ENCODE measurements at regions not wholly inside any gene's neighbourhood (a gene's known extent, or its start where the extent isn't known, plus 50 kb on each side); places are given as distances from the start of the nearest gene placed in this dataset.
"Not testable (repeated sequence)": the region's sequence is repeated elsewhere in the genome, so short reads cannot be mapped to it uniquely, and the experiment has no call there.

- DNase-seq (ENCODE audit: low read depth in 2 of 2): no peak
Measured at GRCh38 chr13:22893204-22893603, 287.6 kb upstream of the SGCG start.

GRCh38 chr13:22893777-22894176 is 287.0 kb upstream of the SGCG start:
- Histone ChIP-seq H4K20me1 (ENCODE audit: control insufficient read depth, extremely low read depth, insufficient read depth, low read length) (no peaks in the 10 kb centered on the region), H3K9ac (ENCODE audit: insufficient read depth, low read length) (no peak overlapping the region), H3K4me2 (ENCODE audit: extremely low read depth, insufficient read depth, low read length) (no peak overlapping the region), H3K79me2 (ENCODE audit: control insufficient read depth, insufficient read depth, low read length) (no peaks in the 10 kb centered on the region), H3K4me3 (replicated peaks in 1 of 4; ENCODE audit: control extremely low read depth in 1 of 4, insufficient read depth in 1 of 4, low read depth in 3 of 4, low read length in 4 of 4) (no peak overlapping the region), H3K9me3 (ENCODE audit: control insufficient read depth, insufficient read depth, low read depth, low read length) (no peaks in the 10 kb centered on the region), H3K4me1 (ENCODE audit: control insufficient read depth, extremely low read depth, insufficient read depth, low read length) (no peaks in the 10 kb centered on the region), H3K27ac (ENCODE audit: insufficient read depth, low read length) (no peak overlapping the region), H3K27me3 (ENCODE audit: control insufficient read depth, insufficient read depth, low read length) (no peaks in the 10 kb centered on the region), H2AFZ (ENCODE audit: low read length) (no peak overlapping the region), H3K36me3 (ENCODE audit: control insufficient read depth, insufficient read depth, low read length) (no peaks in the 10 kb centered on the region)
- no peak for TF ChIP-seq EZH2 (IDR thresholded peaks at IDR 0.05; ENCODE audit: low read length, missing control alignments)
- no peak for TF ChIP-seq CTCF (conservative IDR thresholded peaks at IDR 0.05 in 1 of 2, IDR thresholded peaks at IDR 0.05 in 1 of 2; ENCODE audit: low read depth in 1 of 2, low read length in 2 of 2)
- no peak for DNase-seq (ENCODE audit: low read depth in 2 of 2)

More at GRCh38 chr13:22893204-22893603, 287.6 kb upstream of the SGCG start:
- H3K9me3 ChIP-seq (ENCODE audit: control insufficient read depth, insufficient read depth, low read depth, low read length): no peaks in the 10 kb centered on the region
- no peaks in the 10 kb centered on the region for H3K79me2 ChIP-seq (ENCODE audit: control insufficient read depth, insufficient read depth, low read length)
- no peak overlapping the region for H3K27ac ChIP-seq (ENCODE audit: insufficient read depth, low read length)
- no peaks in the 10 kb centered on the region for H3K27me3 ChIP-seq (ENCODE audit: control insufficient read depth, insufficient read depth, low read length)
- H3K9ac ChIP-seq (ENCODE audit: insufficient read depth, low read length): no peak overlapping the region
- TF ChIP-seq EZH2 (IDR thresholded peaks at IDR 0.05; ENCODE audit: low read length, missing control alignments) (no peak), CTCF (conservative IDR thresholded peaks at IDR 0.05 in 1 of 2, IDR thresholded peaks at IDR 0.05 in 1 of 2; ENCODE audit: low read depth in 1 of 2, low read length in 2 of 2) (no peak)
- H3K36me3 ChIP-seq (ENCODE audit: control insufficient read depth, insufficient read depth, low read length): no peaks in the 10 kb centered on the region
- H4K20me1 ChIP-seq (ENCODE audit: control insufficient read depth, extremely low read depth, insufficient read depth, low read length): no peaks in the 10 kb centered on the region
- H3K4me3 ChIP-seq (replicated peaks in 1 of 4; ENCODE audit: control extremely low read depth in 1 of 4, insufficient read depth in 1 of 4, low read depth in 3 of 4, low read length in 4 of 4): no peak overlapping the region
- no peak overlapping the region for H2AFZ ChIP-seq (ENCODE audit: low read length)
- no peak overlapping the region for H3K4me2 ChIP-seq (ENCODE audit: extremely low read depth, insufficient read depth, low read length)
- no peaks in the 10 kb centered on the region for H3K4me1 ChIP-seq (ENCODE audit: control insufficient read depth, extremely low read depth, insufficient read depth, low read length)

GRCh38 chr13:22897571-22898314 is 283.0 kb upstream of the SGCG start:
- TF ChIP-seq EZH2 (IDR thresholded peaks at IDR 0.05; ENCODE audit: low read length, missing control alignments) (no peak), CTCF (conservative IDR thresholded peaks at IDR 0.05 in 1 of 2, IDR thresholded peaks at IDR 0.05 in 1 of 2; ENCODE audit: low read depth in 1 of 2, low read length in 2 of 2) (no peak)
- Histone ChIP-seq H3K36me3 (ENCODE audit: control insufficient read depth, insufficient read depth, low read length) (no peaks in the 10 kb centered on the region), H3K9ac (ENCODE audit: insufficient read depth, low read length) (no peak overlapping the region), H3K9me3 (ENCODE audit: control insufficient read depth, insufficient read depth, low read depth, low read length) (no peaks in the 10 kb centered on the region), H2AFZ (ENCODE audit: low read length) (no peak overlapping the region), H3K4me3 (replicated peaks in 1 of 4; ENCODE audit: control extremely low read depth in 1 of 4, insufficient read depth in 1 of 4, low read depth in 3 of 4, low read length in 4 of 4) (no peak overlapping the region), H3K27me3 (ENCODE audit: control insufficient read depth, insufficient read depth, low read length) (no peaks in the 10 kb centered on the region), H3K4me2 (ENCODE audit: extremely low read depth, insufficient read depth, low read length) (no peak overlapping the region), H4K20me1 (ENCODE audit: control insufficient read depth, extremely low read depth, insufficient read depth, low read length) (no peaks in the 10 kb centered on the region), H3K79me2 (ENCODE audit: control insufficient read depth, insufficient read depth, low read length) (no peaks in the 10 kb centered on the region), H3K4me1 (ENCODE audit: control insufficient read depth, extremely low read depth, insufficient read depth, low read length) (no peaks in the 10 kb centered on the region), H3K27ac (ENCODE audit: insufficient read depth, low read length) (no peak overlapping the region)
- no peak for DNase-seq (ENCODE audit: low read depth in 2 of 2)

DNA sequence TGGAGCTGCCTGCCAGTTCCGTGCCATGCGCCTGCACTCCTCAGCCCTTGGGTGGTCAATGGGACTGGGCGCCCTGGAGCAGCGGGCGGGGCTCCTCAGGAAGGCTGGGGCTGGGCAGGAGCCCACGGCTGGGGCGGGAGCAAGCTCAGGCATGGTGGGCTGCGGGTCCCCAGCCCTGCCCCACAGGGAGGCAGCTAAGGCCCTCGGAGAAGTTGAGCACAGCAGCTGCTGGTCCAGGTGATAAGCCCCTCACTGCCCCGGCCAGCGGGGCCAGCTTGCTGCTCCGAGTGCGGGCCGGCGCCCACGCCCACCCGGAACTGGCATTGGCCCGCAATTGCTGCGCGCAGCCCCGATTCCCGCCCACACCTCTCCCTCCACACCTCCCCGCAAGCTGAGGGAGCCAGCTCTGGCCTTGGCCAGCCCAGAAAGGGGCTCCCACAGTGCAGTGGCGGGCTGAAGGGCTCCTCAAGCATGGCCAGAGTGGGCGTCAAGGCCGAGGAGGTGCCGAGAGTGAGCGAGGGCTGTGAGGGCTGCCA is 280.3 kb upstream of the SGCG start:
- not testable (repeated sequence) for H3K4me1 ChIP-seq (ENCODE audit: control insufficient read depth, extremely low read depth, insufficient read depth, low read length); DNase-seq (ENCODE audit: low read depth in 2 of 2); H3K27ac ChIP-seq (ENCODE audit: insufficient read depth, low read length); H4K20me1 ChIP-seq (ENCODE audit: control insufficient read depth, extremely low read depth, insufficient read depth, low read length); H3K9ac ChIP-seq (ENCODE audit: insufficient read depth, low read length); H3K36me3 ChIP-seq (ENCODE audit: control insufficient read depth, insufficient read depth, low read length); H3K9me3 ChIP-seq (ENCODE audit: control insufficient read depth, insufficient read depth, low read depth, low read length); H2AFZ ChIP-seq (ENCODE audit: low read length); H3K4me2 ChIP-seq (ENCODE audit: extremely low read depth, insufficient read depth, low read length); H3K27me3 ChIP-seq (ENCODE audit: control insufficient read depth, insufficient read depth, low read length); H3K79me2 ChIP-seq (ENCODE audit: control insufficient read depth, insufficient read depth, low read length); H3K4me3 ChIP-seq (replicated peaks in 1 of 4; ENCODE audit: control extremely low read depth in 1 of 4, insufficient read depth in 1 of 4, low read depth in 3 of 4, low read length in 4 of 4)
